CD4-positive, alpha-beta T cell treated with Interleukin-10 for 1 hour (primary cell): ENCODE measurements at regions not wholly inside any gene's neighbourhood (a gene's known extent, or its start where the extent isn't known, plus 50 kb on each side); places are given as distances from the start of the nearest gene placed in this dataset.
"Not testable (repeated sequence)": the region's sequence is repeated elsewhere in the genome, so short reads cannot be mapped to it uniquely, and the experiment has no call there.

Source experiments
- DNase-seq: peaks from one replicate; pipeline ENCODE4 v3.0.0-alpha.2; 2020

DNA sequence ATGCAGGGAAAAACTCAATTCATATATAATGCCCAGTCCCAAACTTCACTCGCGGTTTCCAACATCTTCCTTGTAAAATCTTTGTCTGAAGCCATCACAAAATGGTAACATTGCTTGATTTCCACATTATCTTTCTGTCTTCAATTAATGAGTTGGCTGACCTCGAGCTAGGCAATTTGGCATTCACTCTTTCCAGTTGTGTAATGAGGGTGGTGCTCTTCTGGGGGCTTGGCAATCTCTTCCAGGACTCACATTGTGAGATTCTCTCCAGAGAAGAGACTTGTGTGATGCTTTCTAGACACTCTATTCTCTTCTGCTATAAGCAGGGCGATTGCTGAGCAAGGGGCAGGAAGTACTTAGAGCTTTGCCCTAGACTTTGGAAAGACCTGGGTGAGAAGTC is 179.5 kb downstream of the JCAD start:
- DNase-seq: no peak

DNA sequence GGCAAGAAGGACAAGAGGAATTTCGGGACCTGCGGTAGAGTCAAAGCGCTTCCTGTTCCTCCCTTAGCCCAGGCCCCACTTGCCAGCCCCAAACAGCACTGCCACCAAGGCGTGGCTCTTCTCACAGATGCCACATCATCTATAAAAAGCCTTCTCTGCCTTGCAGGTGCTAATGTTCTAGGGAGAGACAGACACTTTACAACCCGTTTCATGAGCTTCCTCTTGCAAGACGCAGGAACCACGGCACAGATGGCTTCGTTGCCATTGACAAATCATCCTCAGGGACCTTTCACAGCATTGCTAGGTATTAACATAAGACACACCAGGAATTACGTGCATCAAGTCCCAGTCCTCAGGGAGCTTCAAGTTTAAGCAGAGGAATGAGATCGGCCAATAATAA is 180.9 kb downstream of the JCAD start:
- DNase-seq: no peak

DNA sequence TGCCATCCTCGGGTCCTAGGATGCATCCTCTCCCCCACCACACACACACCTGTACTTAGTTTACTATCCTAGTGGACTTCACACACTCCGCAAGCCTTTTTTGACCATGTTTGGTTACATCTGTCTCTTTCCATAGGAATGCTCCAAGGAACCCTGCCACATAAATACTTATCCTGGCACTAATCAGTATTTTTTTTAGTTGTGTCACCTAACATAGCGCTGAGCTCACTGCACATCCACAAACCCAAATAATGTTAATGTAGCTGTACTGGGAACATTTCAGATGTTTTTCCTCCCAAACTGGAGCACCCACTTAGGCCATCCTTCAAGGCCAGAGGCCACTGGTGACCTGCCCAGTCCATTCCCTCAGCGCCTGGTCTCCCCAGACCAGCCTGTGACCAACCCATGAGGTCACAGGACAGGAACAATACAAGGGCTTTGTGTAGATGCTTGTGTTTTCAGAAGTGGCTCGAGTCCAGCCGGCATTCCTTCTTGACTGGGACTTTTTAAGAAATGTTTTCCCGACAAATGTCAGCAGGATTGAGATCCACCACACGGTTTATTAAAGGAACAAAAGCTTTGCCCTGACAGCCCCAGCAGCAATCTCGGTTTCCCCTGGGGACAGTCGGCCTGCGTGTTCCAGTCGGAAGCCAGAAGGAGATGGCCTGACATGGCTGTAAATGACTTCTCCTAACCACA is 181.4 kb downstream of the JCAD start:
- no peak for DNase-seq

DNA sequence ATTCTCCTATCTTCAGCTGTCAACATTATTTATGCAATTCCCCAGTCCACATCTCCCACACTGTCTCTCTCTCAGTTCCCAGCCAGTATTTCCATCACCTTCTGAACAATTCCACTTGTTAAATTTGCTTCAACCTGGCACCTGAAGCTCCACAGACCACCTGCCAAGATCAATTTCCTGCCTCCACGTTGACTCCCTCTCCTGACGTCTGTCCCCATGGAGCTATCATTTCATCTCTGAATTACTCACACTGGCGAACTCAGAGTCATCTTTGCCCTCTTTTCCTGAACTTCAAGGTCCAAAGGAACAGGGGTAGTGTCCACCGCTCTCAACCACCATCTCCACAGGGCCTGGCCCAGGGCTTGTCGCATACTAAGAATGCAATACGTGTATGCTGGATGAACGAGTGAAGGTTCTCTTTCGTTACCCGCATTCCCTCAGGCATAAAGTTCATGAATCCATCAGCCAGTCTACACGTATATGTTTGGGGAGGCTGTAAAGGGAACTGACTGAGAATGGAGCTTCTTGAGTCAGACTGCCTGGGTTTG is 183.3 kb downstream of the JCAD start:
- no peak for DNase-seq

DNA sequence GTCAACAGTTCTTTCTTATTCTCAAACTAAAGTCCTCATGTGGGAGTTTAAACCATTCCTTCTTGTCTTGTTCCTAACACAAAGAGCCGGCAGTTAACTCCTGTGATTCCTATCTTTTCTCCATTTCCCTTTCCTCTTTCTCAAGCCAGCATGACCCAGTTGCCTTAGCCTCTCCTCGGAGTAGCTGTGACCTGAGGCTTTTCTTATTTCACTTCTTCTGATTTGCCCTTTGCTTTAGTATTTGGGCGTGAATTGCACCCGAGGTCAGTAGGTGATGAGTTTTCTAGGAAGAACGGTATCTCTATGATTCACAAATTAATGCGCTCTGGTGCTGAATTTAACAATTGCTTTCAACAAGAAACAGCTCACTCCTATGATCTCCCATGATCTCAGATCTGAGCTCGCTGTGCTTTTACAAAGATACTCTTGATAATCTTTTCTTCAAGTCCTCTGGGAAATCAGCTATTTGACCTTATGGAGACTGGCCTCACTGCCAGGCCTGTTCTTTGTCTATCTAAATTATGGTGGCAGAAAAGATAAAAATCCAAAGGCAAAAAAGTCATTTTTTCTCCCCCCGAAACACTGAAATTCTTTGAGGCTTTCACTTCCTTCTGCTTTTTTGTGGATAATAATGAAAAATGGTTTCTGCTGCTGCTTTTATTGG is 184.6 kb downstream of the JCAD start:
- no peak for DNase-seq

DNA sequence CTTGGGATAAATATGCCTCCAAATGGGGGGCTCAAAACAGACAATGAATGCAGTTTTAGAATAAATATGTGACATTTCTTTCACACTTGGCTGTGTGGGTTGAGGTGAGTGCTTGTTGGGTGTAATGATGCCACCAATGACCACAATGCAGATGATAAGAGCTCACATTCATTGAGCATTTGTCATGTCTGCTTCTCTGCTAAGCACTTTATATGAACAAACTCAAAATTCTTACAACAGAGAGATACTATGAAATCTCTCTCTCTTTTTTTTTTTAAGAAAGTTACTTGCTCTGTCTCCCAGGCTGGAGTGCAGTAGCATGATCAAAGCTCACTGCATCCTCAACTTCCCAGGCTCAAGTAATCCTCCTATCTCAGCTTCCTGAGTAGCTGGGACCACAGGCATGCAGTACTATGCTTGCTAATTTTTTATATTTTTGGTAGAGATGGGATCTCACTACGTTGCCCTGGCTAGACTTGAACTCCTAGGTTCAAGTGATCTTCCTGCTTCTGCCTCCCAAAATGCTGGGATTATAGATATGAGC is 185.4 kb downstream of the JCAD start:
- no peak for DNase-seq

DNA sequence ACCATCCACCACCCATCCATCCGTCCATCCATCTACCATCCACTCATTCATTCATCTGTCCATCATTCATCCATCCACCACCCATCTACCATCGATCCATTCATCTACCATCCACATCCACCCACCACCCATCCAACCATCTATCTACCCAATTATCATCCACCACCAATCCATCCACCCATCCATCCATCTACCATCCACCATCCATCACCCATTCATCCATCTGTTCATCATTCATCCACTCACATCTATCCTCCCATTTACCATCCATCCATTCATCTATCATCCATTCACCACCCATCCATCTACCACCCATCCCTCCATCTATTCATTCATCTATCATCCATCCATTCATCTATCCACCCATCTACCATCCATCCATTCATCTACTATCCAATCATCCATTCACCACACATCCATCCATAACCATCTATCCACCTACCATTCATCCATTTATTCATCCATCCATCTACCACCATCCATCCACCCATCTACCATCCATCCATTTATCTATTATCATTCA is 188.8 kb downstream of the JCAD start:
- DNase-seq: no peak

DNA sequence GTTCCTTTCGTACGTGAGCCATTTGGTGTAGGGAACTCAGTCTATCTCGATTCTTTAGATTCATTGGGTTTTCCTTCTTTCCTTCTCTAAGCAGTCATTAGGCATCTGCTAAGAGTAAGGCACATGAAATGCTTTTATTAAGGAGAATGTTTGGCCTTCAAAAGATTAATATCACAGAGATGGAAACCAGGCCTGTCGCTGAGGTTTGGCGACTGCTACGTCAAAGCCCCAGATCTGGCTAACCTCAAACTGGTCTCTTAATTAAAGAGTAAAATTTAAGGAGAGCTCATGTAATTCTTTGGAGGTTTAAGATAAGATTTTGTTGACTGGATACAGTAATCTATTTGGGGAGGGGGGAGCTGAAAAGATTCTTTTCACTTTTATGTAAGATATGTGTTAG is 189.8 kb downstream of the JCAD start:
- no peak for DNase-seq

DNA sequence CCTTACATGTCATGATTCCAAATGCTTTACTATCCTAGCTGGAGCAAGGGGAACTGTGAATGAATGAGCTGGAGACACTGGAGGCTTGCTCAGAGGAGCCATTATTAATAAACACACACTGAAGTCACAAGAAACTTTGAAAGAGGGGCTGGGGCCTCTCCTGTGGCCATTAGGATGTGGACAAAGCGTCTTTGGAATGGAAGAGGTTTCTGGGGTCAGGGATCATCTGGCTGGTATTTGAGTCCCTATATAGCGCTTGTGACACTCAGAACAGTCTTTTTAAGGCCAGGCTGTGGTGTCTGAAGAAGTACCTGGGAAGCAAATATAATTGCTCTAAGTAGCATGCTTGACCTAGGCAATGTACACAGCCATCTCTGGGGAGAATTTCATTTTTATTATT is 193.0 kb downstream of the JCAD start:
- no peak for DNase-seq

DNA sequence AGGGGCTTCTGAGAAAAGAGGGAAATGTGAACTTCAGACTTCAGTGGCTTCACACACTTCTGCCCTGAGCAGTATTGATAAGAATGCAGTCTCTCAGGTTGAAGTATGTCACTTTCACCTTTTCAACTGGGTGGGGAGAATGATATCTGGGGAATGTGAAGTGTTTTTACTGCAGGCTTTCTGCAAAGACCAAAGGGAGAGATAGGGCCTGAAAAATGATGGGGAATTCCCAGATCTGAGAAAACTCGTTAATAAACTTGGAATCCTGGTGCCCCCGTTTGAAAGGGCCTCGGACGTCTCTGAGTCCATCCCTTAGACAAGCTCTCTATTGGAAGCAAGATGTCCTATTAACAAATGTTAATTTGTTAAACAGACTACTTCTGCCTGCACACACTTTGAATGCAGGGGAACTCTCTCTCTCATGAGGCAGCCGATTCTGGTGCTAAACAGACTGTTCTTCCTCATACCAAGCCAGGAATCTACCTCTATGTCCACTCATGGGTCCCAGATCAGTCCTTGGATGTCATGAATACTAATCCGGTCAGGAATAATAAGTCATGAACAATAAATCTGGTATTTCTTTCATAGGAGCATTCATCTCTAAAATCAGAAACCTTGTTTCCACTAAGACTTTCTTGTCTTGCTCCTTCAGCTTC is 193.6 kb downstream of the JCAD start:
- DNase-seq: no peak

DNA sequence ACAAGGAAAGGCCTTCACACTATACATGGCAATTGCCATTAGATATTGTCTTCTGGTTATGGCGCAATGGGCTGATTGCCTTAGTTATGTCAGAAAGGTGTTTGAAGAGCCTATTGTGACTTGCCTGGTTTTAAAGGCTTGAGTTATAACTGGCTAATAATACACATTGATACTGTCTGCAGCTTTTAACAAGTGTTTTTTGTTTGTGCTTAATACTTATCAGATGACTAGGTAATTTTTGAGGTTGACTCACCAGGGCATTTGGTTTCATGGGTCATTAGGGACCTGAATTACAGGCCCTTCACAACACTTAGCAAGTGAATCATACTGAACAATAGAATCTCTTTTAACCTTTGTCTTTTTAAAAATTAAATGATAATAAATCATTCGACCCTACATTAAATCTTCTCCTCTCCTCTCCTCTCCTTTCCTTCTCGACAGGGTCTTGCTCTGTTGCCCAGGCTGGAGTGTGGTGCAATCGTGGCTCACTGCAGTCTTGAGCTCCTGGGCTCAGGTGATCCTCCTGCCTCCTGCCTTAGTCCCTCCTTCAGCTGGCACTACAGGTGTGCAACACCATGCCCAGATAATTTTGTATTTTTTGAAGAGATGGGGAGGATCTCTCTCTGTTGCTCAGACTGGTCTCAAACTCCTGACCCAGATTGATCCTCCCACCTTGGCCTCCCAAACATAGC is 196.3 kb downstream of the JCAD start:
- DNase-seq: no peak

DNA sequence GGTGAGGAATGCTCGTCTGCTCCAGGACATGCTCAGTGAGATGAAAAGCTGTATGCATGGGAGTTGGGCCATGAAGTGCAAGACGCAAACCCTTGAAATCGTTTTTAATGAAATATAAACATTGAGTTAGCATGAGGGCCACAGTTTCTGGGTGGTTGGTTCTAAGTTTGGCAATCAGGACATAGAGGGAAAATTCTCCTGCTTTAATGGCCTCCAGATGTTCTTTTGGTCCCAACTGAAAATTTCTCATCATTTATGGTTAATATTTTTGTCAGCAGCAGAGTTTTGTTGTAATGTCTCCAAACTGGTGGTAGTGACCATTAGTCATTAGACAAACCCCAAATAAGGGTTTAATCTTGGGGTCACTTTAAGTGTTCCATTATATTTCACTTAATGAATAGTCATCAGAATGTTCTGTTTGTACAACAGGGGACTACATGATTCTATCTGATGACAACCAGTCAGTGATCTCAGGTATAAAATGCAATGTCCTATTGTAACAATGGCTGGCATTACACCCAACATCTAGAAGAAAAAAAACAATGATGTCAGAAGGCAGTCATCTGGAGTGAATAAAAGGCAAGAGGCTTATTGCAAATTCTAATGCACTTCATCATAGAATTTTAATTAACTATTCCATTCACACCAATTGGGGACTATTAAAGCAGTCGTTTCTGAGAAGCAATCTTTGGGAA is 197.4 kb downstream of the JCAD start:
- no peak for DNase-seq

DNA sequence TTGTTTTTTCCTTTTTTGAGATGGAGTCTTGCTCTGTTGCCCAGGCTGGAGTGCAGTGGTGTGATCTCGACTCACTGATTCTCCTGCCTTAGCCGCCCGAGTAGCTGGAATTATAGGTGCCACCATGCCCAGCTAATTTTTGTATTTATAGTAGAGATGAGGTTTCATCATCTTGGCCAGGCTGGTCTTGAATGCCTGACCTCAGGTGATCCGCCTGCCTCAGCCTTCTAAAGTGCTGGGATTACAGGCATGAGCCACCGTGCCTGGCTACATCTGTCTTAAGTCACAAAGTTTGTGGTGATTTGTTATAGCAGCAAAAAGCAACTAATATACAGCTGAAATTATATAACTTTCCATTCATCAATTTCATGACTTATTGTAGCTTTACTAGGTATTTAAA is 198.2 kb downstream of the JCAD start:
- not testable (repeated sequence) for DNase-seq

DNA sequence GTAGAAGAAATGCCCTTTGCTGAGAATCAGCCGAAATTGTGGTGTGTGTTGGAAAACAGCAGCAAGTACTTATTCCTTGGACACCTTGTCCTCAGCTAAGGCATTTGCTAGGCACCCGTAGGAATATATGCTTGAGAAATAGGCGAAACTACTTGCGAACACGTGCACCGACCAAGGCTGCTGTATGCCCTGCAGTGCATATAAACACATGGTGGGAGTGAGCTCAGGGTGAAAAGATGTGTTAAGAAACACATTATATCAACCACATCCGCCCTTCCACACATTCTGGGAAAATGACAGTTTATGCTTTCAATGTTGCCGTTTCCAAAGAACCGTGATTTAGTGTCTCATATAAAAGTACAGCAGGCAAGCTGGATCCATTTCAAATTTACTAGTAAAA is 199.2 kb downstream of the JCAD start:
- no peak for DNase-seq

DNA sequence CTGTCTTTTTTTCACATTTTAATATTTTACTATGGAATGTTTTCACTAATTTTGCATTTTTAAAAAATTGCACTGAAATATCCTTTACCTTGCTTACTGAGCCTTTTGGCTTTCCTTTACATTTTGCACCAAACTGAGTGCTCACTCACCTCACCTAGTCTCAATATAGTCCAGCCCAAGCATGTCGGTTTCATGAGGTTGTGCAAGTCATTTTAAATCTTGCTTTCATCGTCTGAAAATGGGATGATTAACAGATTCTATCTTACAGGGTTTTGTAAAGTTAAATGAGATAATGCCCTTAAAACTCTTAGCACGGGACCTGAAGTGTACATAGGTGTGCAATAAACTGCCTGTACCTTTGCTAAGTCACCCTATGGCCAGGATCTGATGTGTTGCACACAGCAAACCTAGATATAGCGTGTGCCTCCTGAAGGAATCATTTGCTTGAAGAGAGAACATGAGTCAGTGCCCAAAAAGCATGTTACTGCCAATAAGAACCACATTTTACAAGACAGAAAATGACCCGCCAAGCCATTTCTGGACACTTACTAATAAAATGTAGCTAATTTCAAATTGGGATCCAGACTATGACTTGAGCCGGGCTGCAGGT is 199.8 kb downstream of the JCAD start:
- no peak for DNase-seq

DNA sequence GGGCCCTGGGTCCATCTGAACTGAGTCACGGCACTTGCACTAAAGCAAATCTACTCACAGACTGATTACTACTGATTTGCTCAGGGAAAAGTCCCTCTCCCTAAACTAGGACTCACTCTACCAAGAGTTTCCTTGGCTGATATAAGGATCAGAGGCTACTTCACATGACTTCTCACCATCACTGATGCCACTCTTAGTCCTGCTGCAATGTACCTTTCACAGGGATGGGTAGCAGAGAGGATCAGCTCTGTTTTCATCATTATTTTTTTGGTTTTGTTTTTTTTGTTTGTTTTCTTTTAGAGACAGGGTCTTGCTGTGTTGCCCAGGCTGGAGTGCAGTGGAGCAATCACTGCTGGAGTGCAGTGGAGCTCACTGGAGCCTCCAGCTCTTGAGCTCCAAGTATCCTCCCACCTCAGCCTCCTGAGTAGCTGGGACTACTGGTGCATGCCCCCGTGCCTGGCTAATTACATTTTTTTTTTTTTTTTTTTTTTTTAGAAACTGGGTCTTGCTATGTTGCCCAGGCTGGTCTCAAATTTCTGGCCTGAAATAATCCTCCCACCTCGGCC is 200.6 kb downstream of the JCAD start:
- DNase-seq: no peak

DNA sequence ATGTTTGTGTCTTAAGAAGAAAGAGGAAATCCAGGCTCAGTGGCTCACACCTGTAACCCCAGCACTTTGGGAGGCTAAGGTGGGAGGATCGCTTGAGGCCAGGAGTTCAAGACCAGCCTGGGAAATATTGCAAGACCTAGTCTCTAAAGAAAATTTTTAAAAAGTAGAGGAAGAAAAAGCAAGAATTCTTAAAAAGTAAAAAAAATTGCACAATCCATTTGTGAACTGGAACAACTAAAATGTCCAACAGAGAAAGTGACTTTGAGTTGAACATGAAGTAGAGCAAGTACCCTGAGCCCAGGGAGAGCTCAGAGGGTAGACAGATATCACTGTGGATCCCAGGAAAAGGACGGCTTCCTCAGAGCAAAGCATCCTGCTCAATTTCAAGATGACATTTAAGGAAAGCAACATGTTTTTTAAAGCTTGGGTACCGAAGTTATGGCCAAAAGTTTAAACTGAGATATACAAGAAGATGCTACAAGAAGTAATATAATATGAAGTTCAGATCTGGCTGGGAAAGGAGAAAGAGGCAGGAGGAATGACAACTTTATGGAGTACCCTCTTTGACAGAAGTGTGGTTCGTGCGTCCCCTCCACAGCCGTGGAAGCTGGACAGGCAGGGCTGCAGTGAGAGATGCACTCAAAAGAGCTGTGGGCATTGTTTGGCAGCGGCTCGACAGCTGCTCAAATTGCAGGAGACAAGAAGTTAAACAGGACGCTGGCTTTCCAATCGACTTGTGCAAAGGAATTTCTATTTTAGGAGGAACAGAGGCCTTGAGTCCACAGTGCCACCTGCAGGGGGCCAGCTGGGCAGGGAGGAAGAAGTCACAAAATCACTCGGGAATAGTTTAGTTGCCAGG is 201.3 kb downstream of the JCAD start:
- DNase-seq: no peak

DNA sequence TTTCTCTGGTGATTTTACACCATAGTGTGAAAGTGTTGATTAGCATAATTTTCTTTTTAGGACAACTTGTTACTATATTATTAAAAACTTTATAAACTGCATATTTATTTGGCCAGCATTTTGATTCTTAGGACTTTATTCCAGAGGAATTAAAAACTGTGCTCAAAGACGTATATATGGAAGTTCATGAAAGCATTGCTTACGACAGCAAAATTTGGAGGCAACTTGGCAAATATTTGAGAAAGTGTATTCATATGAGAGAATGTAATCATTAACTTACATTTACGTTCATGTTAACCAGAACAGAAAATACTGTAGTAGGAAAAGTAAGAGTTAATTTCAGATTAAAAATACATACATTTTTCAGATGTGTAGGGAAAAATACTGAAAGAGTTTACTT is 203.1 kb downstream of the JCAD start:
- DNase-seq: no peak

DNA sequence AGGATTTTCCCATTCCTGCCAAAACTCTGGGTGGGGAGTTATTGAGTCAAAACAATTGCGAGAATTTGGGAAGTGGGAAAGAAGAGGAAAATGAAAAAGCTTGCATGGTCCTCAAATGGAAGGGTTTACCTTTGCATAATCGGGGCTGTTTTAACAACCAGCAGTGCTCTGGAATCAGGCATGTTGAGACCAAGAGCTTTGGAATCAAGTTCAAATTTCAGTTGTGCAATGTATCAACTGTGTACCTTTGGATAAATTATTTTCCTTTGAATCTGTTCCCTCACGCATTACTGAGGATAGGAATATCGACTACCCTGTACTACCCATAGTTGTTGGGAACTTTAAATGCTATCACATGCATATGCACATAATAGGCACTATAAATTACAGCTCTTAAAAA is 205.5 kb downstream of the JCAD start:
- no peak for DNase-seq

DNA sequence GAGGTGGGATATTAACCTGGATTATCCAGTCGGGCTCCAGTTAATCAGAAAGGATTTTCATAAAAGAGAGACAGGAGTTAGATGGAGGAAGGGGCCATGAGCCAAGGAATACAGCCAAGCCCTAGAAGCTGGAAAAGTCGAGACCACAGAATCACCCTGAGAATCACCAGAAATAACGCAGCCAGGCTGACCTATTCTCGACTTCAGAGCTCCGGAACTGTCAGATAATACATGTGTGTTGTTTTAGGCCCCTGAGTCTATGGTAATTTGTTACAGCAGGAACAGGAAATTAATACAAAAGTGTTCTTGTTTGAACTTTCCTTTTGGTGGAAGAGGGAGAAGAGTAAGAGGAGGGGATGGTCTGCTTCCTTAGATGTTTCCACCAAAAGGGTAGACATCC is 208.1 kb downstream of the JCAD start:
- DNase-seq: no peak

DNA sequence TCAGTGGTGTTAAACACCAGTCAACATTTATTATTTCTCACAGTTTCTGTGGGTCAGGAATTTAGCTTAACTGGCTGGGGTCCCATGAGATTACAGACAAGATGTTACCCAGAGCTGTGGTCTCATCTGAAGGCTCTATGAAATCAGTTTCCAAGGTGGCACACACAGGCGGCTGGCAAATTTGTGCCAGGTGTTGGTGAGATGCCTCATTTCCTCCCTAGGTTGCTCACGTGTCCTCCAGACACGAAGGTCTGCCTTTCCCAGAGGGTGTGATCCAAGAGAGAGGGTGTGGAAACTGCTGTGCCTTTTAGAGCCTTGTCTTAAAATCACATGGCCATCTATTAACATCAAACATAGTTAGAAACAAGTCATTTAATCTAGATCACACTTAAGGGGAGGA is 209.0 kb downstream of the JCAD start:
- no peak for DNase-seq
